ENCODE measurements at regions not wholly inside any gene's neighbourhood (a gene's known extent, or its start where the extent isn't known, plus 50 kb on each side); places are given as distances from the start of the nearest gene placed in this dataset.

- no peak for TF ChIP-seq CTCF (IDR thresholded peaks at IDR 0.05)
- TF ChIP-seq POLR2A (IDR thresholded peaks at IDR 0.05) = no peak
Observed at GRCh38 chr7:126185959-126186580, 1066.7 kb downstream of the GRM8 start.

Data from testis (tissue), 2 donors.